Loucy (cell line): ENCODE measurements at regions not wholly inside any gene's neighbourhood (a gene's known extent, or its start where the extent isn't known, plus 50 kb on each side); places are given as distances from the start of the nearest gene placed in this dataset.

Experiments used
- EZH2phosphoT487 ChIP-seq: fragments of 200-600 bp; IDR thresholded peaks from 2 replicates; pipeline ENCODE4 v1.6.1; 2018; ENCODE audit warnings: antibody characterized with exemption, mild to moderate bottlenecking, moderate library complexity, borderline replicate concordance
- TF ChIP-seq, protein P1 (sequence below): fragments of 200-600 bp; sonication (generic); conservative IDR thresholded peaks from 2 replicates; pipeline ENCODE4 v1.5.1; 2014; ENCODE audit warnings: mild to moderate bottlenecking, antibody characterized with exemption, low read length

DNA sequence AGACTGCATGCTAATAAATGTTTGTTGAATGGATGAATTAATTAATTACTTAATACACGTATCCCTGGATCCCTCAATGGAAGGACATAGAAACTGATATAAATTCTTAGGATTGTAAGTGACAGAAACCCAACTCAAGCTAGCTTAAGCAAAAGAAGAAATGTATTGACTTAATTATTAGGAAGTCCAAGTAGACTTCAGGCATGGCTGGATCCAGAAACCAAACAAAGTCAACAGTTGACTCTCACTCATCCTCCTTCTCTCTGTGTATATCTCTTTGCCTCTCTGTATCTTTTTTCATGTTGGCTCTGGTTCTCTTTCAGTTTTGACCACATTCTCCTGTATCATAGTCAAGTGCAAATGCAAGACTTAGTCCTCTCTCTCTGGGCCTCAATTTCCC is 82.0 kb upstream of the CTNNBL1 start:
- TF ChIP-seq, protein P1, sequence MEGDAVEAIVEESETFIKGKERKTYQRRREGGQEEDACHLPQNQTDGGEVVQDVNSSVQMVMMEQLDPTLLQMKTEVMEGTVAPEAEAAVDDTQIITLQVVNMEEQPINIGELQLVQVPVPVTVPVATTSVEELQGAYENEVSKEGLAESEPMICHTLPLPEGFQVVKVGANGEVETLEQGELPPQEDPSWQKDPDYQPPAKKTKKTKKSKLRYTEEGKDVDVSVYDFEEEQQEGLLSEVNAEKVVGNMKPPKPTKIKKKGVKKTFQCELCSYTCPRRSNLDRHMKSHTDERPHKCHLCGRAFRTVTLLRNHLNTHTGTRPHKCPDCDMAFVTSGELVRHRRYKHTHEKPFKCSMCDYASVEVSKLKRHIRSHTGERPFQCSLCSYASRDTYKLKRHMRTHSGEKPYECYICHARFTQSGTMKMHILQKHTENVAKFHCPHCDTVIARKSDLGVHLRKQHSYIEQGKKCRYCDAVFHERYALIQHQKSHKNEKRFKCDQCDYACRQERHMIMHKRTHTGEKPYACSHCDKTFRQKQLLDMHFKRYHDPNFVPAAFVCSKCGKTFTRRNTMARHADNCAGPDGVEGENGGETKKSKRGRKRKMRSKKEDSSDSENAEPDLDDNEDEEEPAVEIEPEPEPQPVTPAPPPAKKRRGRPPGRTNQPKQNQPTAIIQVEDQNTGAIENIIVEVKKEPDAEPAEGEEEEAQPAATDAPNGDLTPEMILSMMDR = no peak
- no peak for TF ChIP-seq EZH2phosphoT487
